GM03348 (cell line): ENCODE measurements at regions not wholly inside any gene's neighbourhood (a gene's known extent, or its start where the extent isn't known, plus 50 kb on each side); places are given as distances from the start of the nearest gene placed in this dataset.

ENCODE experiments used
- DNase-seq: peaks from one replicate; pipeline ENCODE4 v3.0.0; 2012; ENCODE audit warnings: low spot score

- DNase-seq = no peak
These were observed 1042.2 kb downstream of the DIAPH3 start for GRCh38 chr13:59121507-59121906.

GRCh38 chr13:59126474-59126873 lies 1037.3 kb downstream of the DIAPH3 start:
- no peak for DNase-seq

GRCh38 chr13:59133903-59134302 lies 1029.8 kb downstream of the DIAPH3 start:
- DNase-seq = no peak

- DNase-seq = no peak
These were observed 1019.0 kb downstream of the DIAPH3 start for GRCh38 chr13:59144700-59145099.

- DNase-seq = no peak
These were observed 1018.3 kb downstream of the DIAPH3 start for GRCh38 chr13:59145381-59145780.

- no peak for DNase-seq
These were observed 1006.5 kb downstream of the DIAPH3 start for GRCh38 chr13:59157181-59157580.

GRCh38 chr13:59166174-59166573 lies 997.6 kb downstream of the DIAPH3 start:
- no peak for DNase-seq

GRCh38 chr13:59172076-59172475 lies 991.7 kb downstream of the DIAPH3 start:
- no peak for DNase-seq

- DNase-seq = no peak
These were observed 987.0 kb downstream of the DIAPH3 start for GRCh38 chr13:59176775-59177174.

- no peak for DNase-seq
These were observed 985.4 kb downstream of the DIAPH3 start for GRCh38 chr13:59178344-59178743.

- no peak for DNase-seq
These were observed 981.5 kb downstream of the DIAPH3 start for GRCh38 chr13:59182241-59182640.

- no peak for DNase-seq
These were observed 966.3 kb downstream of the DIAPH3 start for GRCh38 chr13:59197397-59197796.

GRCh38 chr13:59201841-59202240 lies 961.9 kb downstream of the DIAPH3 start:
- DNase-seq = no peak

- DNase-seq = no peak
These were observed 959.9 kb downstream of the DIAPH3 start for GRCh38 chr13:59203855-59204254.

GRCh38 chr13:59205501-59205900 lies 958.2 kb downstream of the DIAPH3 start:
- DNase-seq = no peak

- no peak for DNase-seq
These were observed 955.1 kb downstream of the DIAPH3 start for GRCh38 chr13:59208405-59209195.

- DNase-seq = no peak
These were observed 953.2 kb downstream of the DIAPH3 start for GRCh38 chr13:59210543-59210942.

- DNase-seq = no peak
These were observed 952.1 kb downstream of the DIAPH3 start for GRCh38 chr13:59211606-59212005.

GRCh38 chr13:59229401-59229800 lies 934.3 kb downstream of the DIAPH3 start:
- DNase-seq = no peak

GRCh38 chr13:59229861-59230260 lies 933.9 kb downstream of the DIAPH3 start:
- DNase-seq = no peak

- no peak for DNase-seq
These were observed 933.1 kb downstream of the DIAPH3 start for GRCh38 chr13:59230484-59231264.

GRCh38 chr13:59236309-59236919 lies 927.3 kb downstream of the DIAPH3 start:
- DNase-seq = no peak

GRCh38 chr13:59236944-59237343 lies 926.8 kb downstream of the DIAPH3 start:
- no peak for DNase-seq
